Mammary epithelial cell (primary cell): ENCODE measurements at regions not wholly inside any gene's neighbourhood (a gene's known extent, or its start where the extent isn't known, plus 50 kb on each side); places are given as distances from the start of the nearest gene placed in this dataset.

ENCODE experiments used
- EZH2 ChIP-seq: IDR thresholded peaks from 2 replicates; pipeline ENCODE4 v1.6.1; 2012; ENCODE audit warnings: low read length, inconsistent platforms, borderline replicate concordance
- TF ChIP-seq, protein P1 (sequence below), 2 donors: IDR thresholded peaks in 1 of 2; conservative IDR thresholded peaks in 1 of 2; 2 replicates each; pipeline ENCODE4 v1.5.1; 2011 to 2012; ENCODE audit warnings: inconsistent platforms in 2 of 2, low read length in 2 of 2, mild to moderate bottlenecking in 2 of 2, control low read depth in 1 of 2, low read depth in 1 of 2; ENCODE audit not compliant: insufficient read depth in 1 of 2; ENCODE audit errors: extremely low read depth in 1 of 2

DNA sequence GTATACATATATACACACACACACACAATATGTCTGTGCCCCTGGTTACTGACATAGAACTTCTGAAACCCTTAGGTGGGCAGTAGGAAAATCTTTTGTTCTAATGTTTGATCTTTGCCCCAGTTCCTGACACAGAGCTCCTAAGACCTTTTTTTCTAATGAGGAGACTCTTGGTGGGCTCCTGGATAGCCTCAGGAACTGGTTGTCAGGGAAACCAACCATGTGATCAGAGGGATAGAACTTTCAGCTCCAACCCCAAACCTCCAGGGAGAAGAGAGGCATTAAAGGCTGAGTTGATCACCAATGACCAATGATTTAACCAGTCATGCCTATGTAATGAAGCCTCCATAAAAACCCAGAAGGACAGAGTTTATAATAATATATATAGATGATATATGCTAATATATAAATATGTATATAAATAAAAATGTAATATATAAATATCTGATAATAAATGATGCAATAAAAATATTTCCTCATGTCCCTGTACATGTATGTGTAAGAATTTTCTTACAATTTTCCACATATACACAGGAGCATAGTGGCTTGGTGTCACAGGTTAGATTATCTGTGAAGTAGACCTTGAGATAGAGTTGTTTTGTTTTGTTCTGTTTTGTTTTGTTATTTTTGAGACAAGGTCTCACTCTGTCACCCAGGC lies 93.3 kb downstream of the GPX5 start:
- TF ChIP-seq, protein P1, sequence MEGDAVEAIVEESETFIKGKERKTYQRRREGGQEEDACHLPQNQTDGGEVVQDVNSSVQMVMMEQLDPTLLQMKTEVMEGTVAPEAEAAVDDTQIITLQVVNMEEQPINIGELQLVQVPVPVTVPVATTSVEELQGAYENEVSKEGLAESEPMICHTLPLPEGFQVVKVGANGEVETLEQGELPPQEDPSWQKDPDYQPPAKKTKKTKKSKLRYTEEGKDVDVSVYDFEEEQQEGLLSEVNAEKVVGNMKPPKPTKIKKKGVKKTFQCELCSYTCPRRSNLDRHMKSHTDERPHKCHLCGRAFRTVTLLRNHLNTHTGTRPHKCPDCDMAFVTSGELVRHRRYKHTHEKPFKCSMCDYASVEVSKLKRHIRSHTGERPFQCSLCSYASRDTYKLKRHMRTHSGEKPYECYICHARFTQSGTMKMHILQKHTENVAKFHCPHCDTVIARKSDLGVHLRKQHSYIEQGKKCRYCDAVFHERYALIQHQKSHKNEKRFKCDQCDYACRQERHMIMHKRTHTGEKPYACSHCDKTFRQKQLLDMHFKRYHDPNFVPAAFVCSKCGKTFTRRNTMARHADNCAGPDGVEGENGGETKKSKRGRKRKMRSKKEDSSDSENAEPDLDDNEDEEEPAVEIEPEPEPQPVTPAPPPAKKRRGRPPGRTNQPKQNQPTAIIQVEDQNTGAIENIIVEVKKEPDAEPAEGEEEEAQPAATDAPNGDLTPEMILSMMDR (conservative IDR thresholded peaks at IDR 0.05 in 1 of 2, IDR thresholded peaks at IDR 0.05 in 1 of 2; ENCODE audit: extremely low read depth in 1 of 2, insufficient read depth in 1 of 2, low read depth in 1 of 2, low read length in 2 of 2) = no peak
- TF ChIP-seq EZH2 = no peak
